Panc1 (cell line): ENCODE measurements at regions not wholly inside any gene's neighbourhood (a gene's known extent, or its start where the extent isn't known, plus 50 kb on each side); places are given as distances from the start of the nearest gene placed in this dataset.

ENCODE experiments used
- ATAC-seq: fragments of 200-7000 bp; cut with Tn5 transposase; 2 replicates; pipeline ENCODE4 v1.9.1; 2020; ENCODE audit warnings: mild to moderate bottlenecking, moderate library complexity
- BruUV-seq: library from RNA; stranded (reverse); fragments of 400-500 nt; replicated peaks from 2 replicates; lab custom pipeline; 2021; lab: Mats Ljungman, UMichigan
- CTCF ChIA-PET: fragments of 300-600 bp; sonication (Branson Sonifier 250); formaldehyde crosslinking; loops from one replicate; lab custom pipeline; 2022; ENCODE audit warnings: antibody characterized with exemption; lab: Charles Lee
- POLR2A ChIA-PET: fragments of 300-600 bp; sonication (Branson Sonifier 250); formaldehyde crosslinking; loops from one replicate; lab custom pipeline; 2022; ENCODE audit warnings: antibody characterized with exemption; lab: Charles Lee
- DNase-seq: peaks from one replicate; pipeline ENCODE4 v3.0.0-alpha.2; 2010; ENCODE audit warnings: low read depth, low spot score
- H3K27ac ChIP-seq: 2 replicates; pipeline ENCODE4 v1.5.1; 2011; ENCODE audit warnings: mild to moderate bottlenecking, low read length, inconsistent platforms
- H3K27me3 ChIP-seq: fragments of 200-500 bp; sonication (Bioruptor generic); 2 replicates; pipeline ENCODE4 v1.6.0; 2014; ENCODE audit warnings: low read length, inconsistent platforms; ENCODE audit not compliant: control insufficient read depth, insufficient read depth
- H3K36me3 ChIP-seq: fragments of 200-500 bp; sonication (Bioruptor generic); 2 replicates; pipeline ENCODE4 v1.5.1; 2014; ENCODE audit warnings: inconsistent platforms, mild to moderate bottlenecking, low read length, moderate library complexity; ENCODE audit not compliant: control insufficient read depth, insufficient read depth
- H3K4me1 ChIP-seq: 2 replicates; pipeline ENCODE4 v1.5.1; 2011; ENCODE audit warnings: inconsistent platforms, mild to moderate bottlenecking, low read length, moderate library complexity; ENCODE audit not compliant: control insufficient read depth, insufficient read depth
- H3K4me3 ChIP-seq, 2 experiments: 2 replicates each; pipeline ENCODE4 v1.5.1; 2011 to 2012; ENCODE audit warnings: low read depth in 2 of 2, low read length in 2 of 2, mild to moderate bottlenecking in 2 of 2, inconsistent platforms in 1 of 2, moderate library complexity in 1 of 2
- H3K9me3 ChIP-seq: fragments of 200-500 bp; sonication (Bioruptor generic); 2 replicates; pipeline ENCODE4 v1.5.1; 2014; ENCODE audit warnings: low read depth, mild to moderate bottlenecking, inconsistent platforms, low read length, moderate library complexity; ENCODE audit not compliant: control insufficient read depth, insufficient read depth
- CTCF ChIP-seq: fragments of 450-650 bp; IDR thresholded peaks from 2 replicates; pipeline ENCODE4 v1.5.1; 2017; ENCODE audit warnings: mild to moderate bottlenecking
- POLR2AphosphoS5 ChIP-seq: IDR thresholded peaks from 2 replicates; pipeline ENCODE4 v1.6.1; 2012; ENCODE audit warnings: mild to moderate bottlenecking, low read depth, low read length, moderate library complexity
- SIN3A ChIP-seq: IDR thresholded peaks from 2 replicates; pipeline ENCODE4 v1.6.1; 2012; ENCODE audit warnings: low read depth, mild to moderate bottlenecking, low read length, moderate library complexity, borderline replicate concordance; ENCODE audit not compliant: insufficient read depth
- TCF7L2 ChIP-seq: IDR thresholded peaks from 2 replicates; pipeline ENCODE4 v1.6.1; 2011; ENCODE audit warnings: mild to moderate bottlenecking, low read depth, low read length, inconsistent platforms
- in situ Hi-C: cut with HindIII; loops from 2 replicates; pipeline ENCODE4 v1.10.0; 2016; ENCODE audit warnings: low sequenced_read_pairs, low pct_unique_long_range_greater_than_20kb
- intact Hi-C: fragments of 100-400 bp; cut with micrococcal nuclease; formaldehyde crosslinking; loops from one replicate; pipeline ENCODE4 v1.10.0; 2022; ENCODE audit not compliant: unreplicated experiment
- TF ChIP-seq, protein P1 (sequence below), 2 experiments: IDR thresholded peaks; 2 replicates each; pipeline ENCODE4 v1.6.1; 2011 to 2012; ENCODE audit warnings: low read depth in 2 of 2, control low read depth in 1 of 2, low read length in 1 of 2, mild to moderate bottlenecking in 1 of 2, moderate library complexity in 1 of 2; ENCODE audit not compliant: insufficient read depth in 1 of 2

DNA sequence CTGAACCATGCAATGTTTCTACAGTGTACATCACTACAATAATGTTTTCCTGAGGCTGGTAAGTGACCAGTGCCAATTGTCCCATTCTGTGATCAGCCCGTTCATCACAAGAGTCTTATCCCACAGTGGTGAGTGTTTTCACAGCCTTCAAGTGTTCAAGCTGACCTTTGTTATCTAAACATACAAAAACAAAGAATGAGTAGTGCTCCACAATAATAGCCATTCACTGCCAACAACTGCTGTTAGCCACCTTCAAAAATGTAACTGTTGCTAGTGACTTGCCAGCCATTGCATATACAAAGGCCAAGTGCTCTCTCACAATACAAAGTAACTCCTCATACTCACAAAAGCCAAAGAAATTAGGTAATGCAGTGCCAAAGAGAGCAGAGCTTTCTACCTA, 1084.1 kb downstream of the FAM133A start:
- ChIA-PET POLR2A (no interaction called here), CTCF (no interaction called here)
- in situ Hi-C loops (no loop called here), intact Hi-C loops (no loop called here)
- H3K27me3 ChIP-seq, result no peaks in the 10 kb centered on the region
- no peaks in the 10 kb centered on the region for H3K36me3 ChIP-seq
- H3K4me1 ChIP-seq, result no peaks in the 10 kb centered on the region
- TF ChIP-seq SIN3A (no peak), CTCF (no peak), POLR2AphosphoS5 (no peak), TCF7L2 (no peak)
- TF ChIP-seq, protein P1, sequence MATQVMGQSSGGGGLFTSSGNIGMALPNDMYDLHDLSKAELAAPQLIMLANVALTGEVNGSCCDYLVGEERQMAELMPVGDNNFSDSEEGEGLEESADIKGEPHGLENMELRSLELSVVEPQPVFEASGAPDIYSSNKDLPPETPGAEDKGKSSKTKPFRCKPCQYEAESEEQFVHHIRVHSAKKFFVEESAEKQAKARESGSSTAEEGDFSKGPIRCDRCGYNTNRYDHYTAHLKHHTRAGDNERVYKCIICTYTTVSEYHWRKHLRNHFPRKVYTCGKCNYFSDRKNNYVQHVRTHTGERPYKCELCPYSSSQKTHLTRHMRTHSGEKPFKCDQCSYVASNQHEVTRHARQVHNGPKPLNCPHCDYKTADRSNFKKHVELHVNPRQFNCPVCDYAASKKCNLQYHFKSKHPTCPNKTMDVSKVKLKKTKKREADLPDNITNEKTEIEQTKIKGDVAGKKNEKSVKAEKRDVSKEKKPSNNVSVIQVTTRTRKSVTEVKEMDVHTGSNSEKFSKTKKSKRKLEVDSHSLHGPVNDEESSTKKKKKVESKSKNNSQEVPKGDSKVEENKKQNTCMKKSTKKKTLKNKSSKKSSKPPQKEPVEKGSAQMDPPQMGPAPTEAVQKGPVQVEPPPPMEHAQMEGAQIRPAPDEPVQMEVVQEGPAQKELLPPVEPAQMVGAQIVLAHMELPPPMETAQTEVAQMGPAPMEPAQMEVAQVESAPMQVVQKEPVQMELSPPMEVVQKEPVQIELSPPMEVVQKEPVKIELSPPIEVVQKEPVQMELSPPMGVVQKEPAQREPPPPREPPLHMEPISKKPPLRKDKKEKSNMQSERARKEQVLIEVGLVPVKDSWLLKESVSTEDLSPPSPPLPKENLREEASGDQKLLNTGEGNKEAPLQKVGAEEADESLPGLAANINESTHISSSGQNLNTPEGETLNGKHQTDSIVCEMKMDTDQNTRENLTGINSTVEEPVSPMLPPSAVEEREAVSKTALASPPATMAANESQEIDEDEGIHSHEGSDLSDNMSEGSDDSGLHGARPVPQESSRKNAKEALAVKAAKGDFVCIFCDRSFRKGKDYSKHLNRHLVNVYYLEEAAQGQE (IDR thresholded peaks at IDR 0.05; ENCODE audit: insufficient read depth in 1 of 2, low read depth in 2 of 2, low read length in 1 of 2), result no peak
- H3K27ac ChIP-seq, result no peak overlapping the region
- no peaks in the 10 kb centered on the region for H3K9me3 ChIP-seq
- no TSS peak for BruUV-seq
- DNase-seq (no peak), ATAC-seq (no peak)
- no peak overlapping the region for H3K4me3 ChIP-seq

- H3K27ac ChIP-seq, result no peak overlapping the region
- DNase-seq, result no peak
- no peak overlapping the region for H3K4me3 ChIP-seq
- intact Hi-C loops (no loop called here), in situ Hi-C loops (no loop called here)
- ChIA-PET CTCF (no interaction called here), POLR2A (no interaction called here)
- H3K4me1 ChIP-seq, result no peaks in the 10 kb centered on the region
- TF ChIP-seq SIN3A, result no peak
- no peak for TF ChIP-seq TCF7L2
- TF ChIP-seq CTCF, result no peak
- TF ChIP-seq, protein P1 (IDR thresholded peaks at IDR 0.05; ENCODE audit: insufficient read depth in 1 of 2, low read depth in 2 of 2, low read length in 1 of 2), result no peak
- TF ChIP-seq POLR2AphosphoS5, result no peak
- no peaks in the 10 kb centered on the region for H3K36me3 ChIP-seq
- no peaks in the 10 kb centered on the region for H3K9me3 ChIP-seq
- BruUV-seq, result no TSS peak
- no peak for ATAC-seq
- H3K27me3 ChIP-seq, result no peaks in the 10 kb centered on the region
These were observed 1101.6 kb downstream of the FAM133A start for GRCh38 chrX:94775640-94776039.
